Suprapubic skin (tissue), 3 donors: ENCODE measurements at regions not wholly inside any gene's neighbourhood (a gene's known extent, or its start where the extent isn't known, plus 50 kb on each side); places are given as distances from the start of the nearest gene placed in this dataset.

Source experiments
- EP300 ChIP-seq: sonication (generic); formaldehyde crosslinking; IDR thresholded peaks from one replicate; pipeline ENCODE4 v1.6.1; 2017; ENCODE audit warnings: antibody characterized with exemption
- TF ChIP-seq, protein P1 (sequence below), 2 donors: fragments of 200-600 bp in 1 of 2; fragments of 450-650 bp in 1 of 2; sonication (generic) in 1 of 2; IDR thresholded peaks; one replicate each; pipeline ENCODE4 v1.5.1; 2016 to 2019; ENCODE audit warnings: antibody characterized with exemption in 2 of 2, mild to moderate bottlenecking in 1 of 2, moderate library complexity in 1 of 2

DNA sequence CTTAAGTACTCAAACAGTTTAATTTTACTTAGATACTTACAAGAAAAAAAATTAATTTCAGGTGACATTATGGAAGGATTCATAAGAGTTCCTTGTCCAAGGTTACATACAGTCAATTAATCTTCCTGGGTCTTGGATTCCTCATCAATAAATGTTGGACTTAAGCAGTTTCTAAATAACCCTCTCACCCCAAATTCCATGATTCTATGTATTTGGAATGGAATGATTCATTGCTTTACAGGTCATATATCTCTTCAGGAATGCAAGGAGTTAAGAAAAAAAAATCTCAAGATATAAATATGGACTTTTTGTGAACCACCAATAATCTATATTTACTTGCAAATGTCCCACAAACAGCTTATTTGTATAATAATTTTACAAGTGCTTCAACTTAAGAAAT lies 84.2 kb upstream of the BMP4 start:
- TF ChIP-seq, protein P1, sequence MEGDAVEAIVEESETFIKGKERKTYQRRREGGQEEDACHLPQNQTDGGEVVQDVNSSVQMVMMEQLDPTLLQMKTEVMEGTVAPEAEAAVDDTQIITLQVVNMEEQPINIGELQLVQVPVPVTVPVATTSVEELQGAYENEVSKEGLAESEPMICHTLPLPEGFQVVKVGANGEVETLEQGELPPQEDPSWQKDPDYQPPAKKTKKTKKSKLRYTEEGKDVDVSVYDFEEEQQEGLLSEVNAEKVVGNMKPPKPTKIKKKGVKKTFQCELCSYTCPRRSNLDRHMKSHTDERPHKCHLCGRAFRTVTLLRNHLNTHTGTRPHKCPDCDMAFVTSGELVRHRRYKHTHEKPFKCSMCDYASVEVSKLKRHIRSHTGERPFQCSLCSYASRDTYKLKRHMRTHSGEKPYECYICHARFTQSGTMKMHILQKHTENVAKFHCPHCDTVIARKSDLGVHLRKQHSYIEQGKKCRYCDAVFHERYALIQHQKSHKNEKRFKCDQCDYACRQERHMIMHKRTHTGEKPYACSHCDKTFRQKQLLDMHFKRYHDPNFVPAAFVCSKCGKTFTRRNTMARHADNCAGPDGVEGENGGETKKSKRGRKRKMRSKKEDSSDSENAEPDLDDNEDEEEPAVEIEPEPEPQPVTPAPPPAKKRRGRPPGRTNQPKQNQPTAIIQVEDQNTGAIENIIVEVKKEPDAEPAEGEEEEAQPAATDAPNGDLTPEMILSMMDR (IDR thresholded peaks at IDR 0.05) = no peak
- no peak for TF ChIP-seq EP300
